GM12801 (cell line): ENCODE measurements at regions not wholly inside any gene's neighbourhood (a gene's known extent, or its start where the extent isn't known, plus 50 kb on each side); places are given as distances from the start of the nearest gene placed in this dataset.

ENCODE experiments used
- TF ChIP-seq, protein P1 (sequence below): IDR thresholded peaks from one replicate; pipeline ENCODE4 v1.5.1; 2011; ENCODE audit warnings: control low read depth; ENCODE audit not compliant: insufficient read length; ENCODE audit errors: extremely low read depth

- TF ChIP-seq, protein P1, sequence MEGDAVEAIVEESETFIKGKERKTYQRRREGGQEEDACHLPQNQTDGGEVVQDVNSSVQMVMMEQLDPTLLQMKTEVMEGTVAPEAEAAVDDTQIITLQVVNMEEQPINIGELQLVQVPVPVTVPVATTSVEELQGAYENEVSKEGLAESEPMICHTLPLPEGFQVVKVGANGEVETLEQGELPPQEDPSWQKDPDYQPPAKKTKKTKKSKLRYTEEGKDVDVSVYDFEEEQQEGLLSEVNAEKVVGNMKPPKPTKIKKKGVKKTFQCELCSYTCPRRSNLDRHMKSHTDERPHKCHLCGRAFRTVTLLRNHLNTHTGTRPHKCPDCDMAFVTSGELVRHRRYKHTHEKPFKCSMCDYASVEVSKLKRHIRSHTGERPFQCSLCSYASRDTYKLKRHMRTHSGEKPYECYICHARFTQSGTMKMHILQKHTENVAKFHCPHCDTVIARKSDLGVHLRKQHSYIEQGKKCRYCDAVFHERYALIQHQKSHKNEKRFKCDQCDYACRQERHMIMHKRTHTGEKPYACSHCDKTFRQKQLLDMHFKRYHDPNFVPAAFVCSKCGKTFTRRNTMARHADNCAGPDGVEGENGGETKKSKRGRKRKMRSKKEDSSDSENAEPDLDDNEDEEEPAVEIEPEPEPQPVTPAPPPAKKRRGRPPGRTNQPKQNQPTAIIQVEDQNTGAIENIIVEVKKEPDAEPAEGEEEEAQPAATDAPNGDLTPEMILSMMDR: no peak
These were observed 189.6 kb upstream of the PARD3B start for GRCh38 chr2:204355688-204356087.

DNA sequence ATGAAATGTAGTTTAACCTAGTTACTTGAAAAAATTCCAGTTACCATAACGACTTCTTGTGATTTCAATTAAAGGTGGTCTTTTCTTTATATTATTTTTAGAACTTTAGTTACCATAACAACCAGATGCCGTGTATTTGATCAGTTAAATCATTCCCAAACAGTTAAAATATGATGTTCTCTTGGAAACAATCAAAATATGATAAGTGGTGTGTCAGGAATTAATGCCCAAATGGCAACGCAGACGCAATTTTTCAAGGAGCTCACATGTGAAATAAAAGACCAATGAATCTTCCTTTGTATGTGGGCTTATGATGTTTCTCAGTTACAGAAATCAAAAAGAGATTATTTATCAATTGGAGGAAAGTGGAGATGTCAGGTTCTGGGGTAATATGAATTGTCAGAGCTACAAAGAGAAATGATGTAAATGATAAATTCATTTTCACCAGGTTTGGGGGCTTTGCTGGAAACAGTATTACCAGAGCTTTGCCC lies 189.1 kb upstream of the PARD3B start:
- TF ChIP-seq, protein P1: no peak

DNA sequence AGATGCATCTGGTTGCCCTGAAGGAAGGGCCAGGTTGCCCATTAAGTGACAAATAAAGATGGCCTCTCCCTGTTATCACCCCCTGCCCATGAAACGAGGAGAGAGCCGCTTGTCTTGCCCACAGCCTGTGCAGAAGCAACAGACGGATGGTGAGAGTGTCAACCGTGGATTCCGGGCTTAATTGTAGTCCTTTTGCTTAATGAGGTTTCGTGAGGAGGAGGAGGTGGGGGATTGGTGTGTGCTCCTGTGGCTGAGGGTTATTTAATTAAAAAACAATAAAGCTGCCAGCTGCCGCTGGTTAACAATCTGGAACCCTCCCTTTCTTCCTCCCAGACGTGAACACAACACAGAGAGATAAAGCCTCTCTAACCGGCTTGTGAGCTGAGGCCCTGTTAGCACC lies 188.0 kb upstream of the PARD3B start:
- TF ChIP-seq, protein P1: no peak

- TF ChIP-seq, protein P1: no peak
These were observed 186.2 kb upstream of the PARD3B start for GRCh38 chr2:204359076-204359475.

- TF ChIP-seq, protein P1: no peak
These were observed 184.9 kb upstream of the PARD3B start for GRCh38 chr2:204360218-204361007.

DNA sequence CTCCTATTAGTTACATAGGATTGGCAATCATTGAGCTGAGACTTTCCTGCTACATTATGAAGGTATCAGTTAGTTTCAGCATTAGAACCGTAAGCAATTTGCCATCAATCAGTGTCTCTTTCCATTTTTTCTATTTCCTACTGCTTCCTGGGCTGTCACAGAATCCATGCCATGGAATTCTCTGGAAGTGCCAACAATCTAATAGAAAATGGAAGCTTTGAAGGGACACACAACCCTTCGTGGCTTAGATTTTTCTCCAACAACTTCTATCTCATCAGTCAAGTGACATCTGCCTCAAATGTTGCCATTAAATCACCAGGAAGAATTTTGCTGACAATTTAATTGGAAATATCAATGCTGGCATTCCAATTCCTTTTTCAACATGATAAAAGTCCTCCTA lies 183.5 kb upstream of the PARD3B start:
- TF ChIP-seq, protein P1: no peak

- TF ChIP-seq, protein P1: no peak
These were observed 182.7 kb upstream of the PARD3B start for GRCh38 chr2:204362581-204362980.

GRCh38 chr2:204363513-204363912 lies 181.8 kb upstream of the PARD3B start:
- TF ChIP-seq, protein P1: no peak
